Lower leg skin (tissue), 4 donors: ENCODE measurements at regions not wholly inside any gene's neighbourhood (a gene's known extent, or its start where the extent isn't known, plus 50 kb on each side); places are given as distances from the start of the nearest gene placed in this dataset.

Experiments
- DNase-seq, 2 donors: peaks; one replicate each; pipeline ENCODE4 v3.0.0-alpha.2; 2019; ENCODE audit warnings: low spot score in 2 of 2
- H3K4me3 ChIP-seq: fragments of 200-600 bp; sonication (generic); 2 replicates; pipeline ENCODE4 v1.5.1; 2017; ENCODE audit warnings: mild to moderate bottlenecking, low read depth; ENCODE audit not compliant: poor library complexity, severe bottlenecking
- POLR2A ChIP-seq, 2 donors: fragments of 450-650 bp; IDR thresholded peaks; one replicate each; pipeline ENCODE4 v1.6.1; 2016 to 2017; ENCODE audit warnings: antibody characterized with exemption in 2 of 2, mild to moderate bottlenecking in 1 of 2, moderate library complexity in 1 of 2
- WGBS, 2 donors: methylation state at CpG; one replicate each; pipeline ENCODE4 v1.1.5; 2018; 5-methylcytosine and 5-hydroxymethylcytosine counted together
- intact Hi-C: fragments of 100-400 bp; cut with DNase I; formaldehyde crosslinking; loops from one replicate; pipeline ENCODE4 v1.15.0; 2023; ENCODE audit warnings: low total_unique reads
- TF ChIP-seq, protein P1 (sequence below), 3 donors: fragments of 450-650 bp; IDR thresholded peaks; one replicate each; pipeline ENCODE4 v1.5.1; 2016; ENCODE audit warnings: antibody characterized with exemption in 3 of 3, mild to moderate bottlenecking in 3 of 3, moderate library complexity in 2 of 3

DNA sequence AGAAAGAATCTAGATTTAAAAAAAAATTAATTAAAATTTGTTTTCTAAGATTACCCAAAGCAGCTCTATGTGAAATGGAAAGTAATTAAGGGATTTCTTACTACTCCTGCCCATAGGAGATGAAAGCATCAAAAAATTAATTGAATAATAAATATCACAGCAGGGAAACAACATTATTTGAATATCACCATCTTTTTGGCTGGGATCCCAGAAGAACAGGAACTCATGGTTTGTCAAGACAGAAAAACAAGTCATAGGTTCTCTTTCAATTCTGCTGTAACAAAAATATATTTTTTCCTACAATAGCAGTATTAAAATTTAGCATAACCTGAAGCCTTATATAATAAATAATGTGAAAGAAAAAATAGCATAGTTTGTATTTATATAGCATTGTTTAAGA, 1713.4 kb downstream of the NCAM2 start:
- DNase-seq, result no peak
- intact Hi-C loops, result no loop called here
- no peak for TF ChIP-seq POLR2A (IDR thresholded peaks at IDR 0.05)
- TF ChIP-seq, protein P1, sequence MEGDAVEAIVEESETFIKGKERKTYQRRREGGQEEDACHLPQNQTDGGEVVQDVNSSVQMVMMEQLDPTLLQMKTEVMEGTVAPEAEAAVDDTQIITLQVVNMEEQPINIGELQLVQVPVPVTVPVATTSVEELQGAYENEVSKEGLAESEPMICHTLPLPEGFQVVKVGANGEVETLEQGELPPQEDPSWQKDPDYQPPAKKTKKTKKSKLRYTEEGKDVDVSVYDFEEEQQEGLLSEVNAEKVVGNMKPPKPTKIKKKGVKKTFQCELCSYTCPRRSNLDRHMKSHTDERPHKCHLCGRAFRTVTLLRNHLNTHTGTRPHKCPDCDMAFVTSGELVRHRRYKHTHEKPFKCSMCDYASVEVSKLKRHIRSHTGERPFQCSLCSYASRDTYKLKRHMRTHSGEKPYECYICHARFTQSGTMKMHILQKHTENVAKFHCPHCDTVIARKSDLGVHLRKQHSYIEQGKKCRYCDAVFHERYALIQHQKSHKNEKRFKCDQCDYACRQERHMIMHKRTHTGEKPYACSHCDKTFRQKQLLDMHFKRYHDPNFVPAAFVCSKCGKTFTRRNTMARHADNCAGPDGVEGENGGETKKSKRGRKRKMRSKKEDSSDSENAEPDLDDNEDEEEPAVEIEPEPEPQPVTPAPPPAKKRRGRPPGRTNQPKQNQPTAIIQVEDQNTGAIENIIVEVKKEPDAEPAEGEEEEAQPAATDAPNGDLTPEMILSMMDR (IDR thresholded peaks at IDR 0.05), result no peak
- no peak overlapping the region for H3K4me3 ChIP-seq

DNA sequence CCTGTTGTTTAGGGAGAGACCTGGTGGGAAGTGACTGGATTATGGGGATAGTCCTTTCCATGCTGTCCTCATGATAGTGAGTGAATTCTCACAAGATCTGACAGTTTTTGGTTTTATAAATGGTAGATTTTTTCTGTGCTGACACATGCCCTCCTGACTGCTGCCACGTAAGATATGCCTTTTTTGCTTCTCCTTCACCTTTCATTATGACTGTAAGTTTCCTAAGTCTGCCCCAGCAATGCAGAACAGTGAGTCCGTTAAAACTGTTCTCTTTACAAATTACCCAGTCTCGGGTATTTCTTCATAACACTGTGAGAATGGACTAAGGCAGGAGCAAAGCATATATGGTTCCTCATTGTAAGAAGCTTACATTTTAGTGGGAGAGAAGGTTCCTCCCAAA, 1727.2 kb downstream of the NCAM2 start:
- TF ChIP-seq, protein P1 (IDR thresholded peaks at IDR 0.05), result no peak
- TF ChIP-seq POLR2A (IDR thresholded peaks at IDR 0.05), result no peak
- no peak overlapping the region for H3K4me3 ChIP-seq
- intact Hi-C loops, result no loop called here
- WGBS, 2 donors, result 85 to 89% methylated on average over 3 of the region's 3 CpGs
- no peak for DNase-seq

DNA sequence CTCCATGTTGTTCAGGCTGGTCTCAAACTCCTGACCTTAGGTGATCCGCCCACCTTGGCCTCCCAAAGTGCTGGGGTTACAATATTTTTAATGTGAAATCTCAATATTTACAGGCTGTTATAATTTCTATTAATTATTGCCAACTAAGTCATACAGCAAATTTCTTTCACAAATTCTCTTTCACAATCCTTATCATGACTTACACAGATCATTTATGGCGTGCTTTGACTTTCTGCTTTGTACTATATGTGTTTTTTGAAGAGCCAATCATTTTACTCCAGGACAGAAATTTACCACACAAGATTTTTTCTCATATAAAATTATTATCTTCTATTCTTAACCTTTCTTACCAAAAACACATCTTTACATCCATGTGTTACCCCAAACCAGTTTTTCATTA, 1729.9 kb downstream of the NCAM2 start:
- TF ChIP-seq, protein P1 (IDR thresholded peaks at IDR 0.05), result no peak
- TF ChIP-seq POLR2A (IDR thresholded peaks at IDR 0.05), result no peak
- no peak for DNase-seq
- no peak overlapping the region for H3K4me3 ChIP-seq
- WGBS, 2 donors, result 57% methylated on average over 2 of the region's 2 CpGs
- intact Hi-C loops, result no loop called here

DNA sequence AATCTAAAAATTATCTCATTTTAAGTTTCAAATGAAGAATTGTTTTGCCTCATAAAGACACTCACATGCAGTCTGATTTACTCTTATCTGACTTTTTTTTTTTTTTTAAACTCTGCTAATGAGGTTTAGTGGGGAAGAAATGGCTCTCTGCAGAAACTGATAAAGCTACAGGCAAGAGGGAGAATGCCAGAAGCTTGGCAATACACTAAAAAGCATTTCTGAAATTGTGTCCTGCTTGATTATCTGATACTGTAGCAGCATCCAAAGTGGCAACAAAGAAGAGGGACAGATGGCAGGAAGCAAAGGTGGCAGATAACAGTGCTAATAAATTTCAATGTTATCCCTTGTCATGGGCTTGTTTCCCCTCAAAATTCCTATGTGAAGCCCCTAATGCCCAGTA, 1744.9 kb downstream of the NCAM2 start:
- TF ChIP-seq, protein P1 (IDR thresholded peaks at IDR 0.05), result no peak
- no peak for TF ChIP-seq POLR2A (IDR thresholded peaks at IDR 0.05)

DNA sequence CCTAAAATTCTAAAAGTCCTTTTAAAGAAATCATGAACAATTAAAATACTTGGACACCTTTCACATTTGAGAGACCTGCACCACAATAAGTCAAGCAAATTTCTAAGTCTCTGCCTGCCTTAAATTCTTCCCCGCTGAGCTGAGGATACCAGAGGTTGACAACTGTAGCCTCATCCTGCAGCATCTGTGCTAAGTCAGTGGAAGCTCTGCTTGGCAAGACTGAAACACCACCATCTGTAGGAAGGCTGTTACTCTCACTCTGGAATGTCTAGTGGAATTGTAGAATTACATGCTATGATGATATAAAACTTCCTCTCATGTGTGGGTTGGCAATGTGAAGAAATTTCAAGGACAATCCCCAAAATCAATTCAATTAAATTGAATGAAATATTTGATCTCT, 1756.5 kb downstream of the NCAM2 start:
- 56 to 58% methylated on average over 1 of the region's 1 CpG for WGBS, 2 donors
- no peak overlapping the region for H3K4me3 ChIP-seq
- TF ChIP-seq, protein P1 (IDR thresholded peaks at IDR 0.05), result no peak
- no peak for TF ChIP-seq POLR2A (IDR thresholded peaks at IDR 0.05)
- no peak for DNase-seq
- intact Hi-C loops, result no loop called here

More for the DNA sequence above, 1744.9 kb downstream of the NCAM2 start:
- intact Hi-C loops, result no loop called here
- H3K4me3 ChIP-seq, result no peak overlapping the region
- no peak for DNase-seq

DNA sequence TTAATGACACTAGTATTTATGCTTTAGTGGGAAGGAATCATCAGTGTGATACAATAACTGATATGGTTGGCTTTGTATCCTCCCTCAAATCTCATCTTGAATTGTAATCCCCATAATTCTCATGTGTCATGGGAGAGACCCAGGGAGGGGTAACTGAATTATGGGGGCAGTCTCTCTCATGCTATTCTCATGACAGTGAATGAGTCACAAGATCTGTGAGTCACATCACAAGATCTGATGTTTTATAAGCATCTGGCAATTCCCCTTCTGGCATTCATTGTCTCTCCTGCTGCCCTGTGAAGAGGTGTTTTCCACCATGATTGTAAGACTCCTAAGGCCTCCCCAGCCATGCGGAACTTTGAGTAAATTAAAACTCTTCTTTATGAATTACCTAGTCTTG, 1760.3 kb downstream of the NCAM2 start:
- no peak for DNase-seq
- intact Hi-C loops, result no loop called here
- H3K4me3 ChIP-seq, result no peak overlapping the region
- 87 to 92% methylated on average over 1 of the region's 1 CpG for WGBS, 2 donors
- TF ChIP-seq, protein P1 (IDR thresholded peaks at IDR 0.05), result no peak
- no peak for TF ChIP-seq POLR2A (IDR thresholded peaks at IDR 0.05)
